HEK293T (cell line): ENCODE measurements at regions not wholly inside any gene's neighbourhood (a gene's known extent, or its start where the extent isn't known, plus 50 kb on each side); places are given as distances from the start of the nearest gene placed in this dataset.

Experiments used
- ARNT ChIP-seq: fragments of 450-650 bp; IDR thresholded peaks from 2 replicates; pipeline ENCODE4 v1.6.1; 2017; ENCODE audit warnings: mild to moderate bottlenecking
- BHLHE40 ChIP-seq: fragments of 450-650 bp; IDR thresholded peaks from 2 replicates; pipeline ENCODE4 v1.6.1; 2016; ENCODE audit warnings: mild to moderate bottlenecking, moderate library complexity, borderline replicate concordance
- CTBP1 ChIP-seq: fragments of 450-650 bp; IDR thresholded peaks from 2 replicates; pipeline ENCODE4 v1.6.1; 2016; ENCODE audit warnings: borderline replicate concordance
- ELF4 ChIP-seq: fragments of 450-650 bp; IDR thresholded peaks from 2 replicates; pipeline ENCODE4 v1.6.1; 2017; ENCODE audit warnings: antibody characterized with exemption
- FOXA1 ChIP-seq: fragments of 450-650 bp; IDR thresholded peaks from 2 replicates; pipeline ENCODE4 v1.6.1; 2016; ENCODE audit warnings: mild to moderate bottlenecking
- HDGF ChIP-seq: fragments of 450-650 bp; IDR thresholded peaks from 2 replicates; pipeline ENCODE4 v1.6.1; 2017; ENCODE audit warnings: antibody characterized with exemption, borderline replicate concordance
- SUZ12 ChIP-seq: fragments of 450-650 bp; IDR thresholded peaks from 2 replicates; pipeline ENCODE4 v1.6.1; 2016; ENCODE audit warnings: mild to moderate bottlenecking
- ZNF384 ChIP-seq: fragments of 450-650 bp; IDR thresholded peaks from 2 replicates; pipeline ENCODE4 v1.6.1; 2016

DNA sequence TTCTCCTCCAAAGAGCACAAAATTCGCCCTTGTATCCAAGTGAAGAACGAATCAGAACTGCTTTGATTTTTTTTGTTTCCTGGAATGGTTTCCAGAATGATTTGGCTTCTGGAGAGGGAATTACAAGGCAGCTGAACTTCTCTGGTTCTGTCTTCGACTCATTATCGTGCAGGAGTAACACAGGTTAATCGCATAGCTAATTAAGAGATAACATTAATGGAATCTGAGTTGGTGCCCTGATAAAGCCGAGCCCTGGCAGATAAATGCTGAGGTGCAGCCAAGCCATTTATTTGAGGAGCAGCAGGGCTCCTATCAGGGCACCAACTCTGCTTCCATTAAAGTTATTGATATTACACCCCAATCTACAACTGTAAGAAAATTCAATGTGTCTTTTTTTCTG lies 433.7 kb downstream of the ZNF521 start:
- TF ChIP-seq ELF4 = no peak
- TF ChIP-seq SUZ12 = no peak
- TF ChIP-seq BHLHE40 = no peak
- no peak for TF ChIP-seq ZNF384
- no peak for TF ChIP-seq HDGF
- TF ChIP-seq CTBP1 = no peak
- no peak for TF ChIP-seq ARNT
- no peak for TF ChIP-seq FOXA1
